Caco-2 (cell line): ENCODE measurements at regions not wholly inside any gene's neighbourhood (a gene's known extent, or its start where the extent isn't known, plus 50 kb on each side); places are given as distances from the start of the nearest gene placed in this dataset.

ENCODE experiments used
- BruUV-seq: library from RNA; stranded (reverse); fragments of 400-500 nt; replicated peaks from 2 replicates; lab custom pipeline; 2021; lab: Mats Ljungman, UMichigan
- CTCF ChIA-PET: fragments of 300-600 bp; sonication (Branson Sonifier 250); formaldehyde crosslinking; loops from one replicate; lab custom pipeline; 2022; ENCODE audit warnings: antibody characterized with exemption; lab: Charles Lee
- POLR2A ChIA-PET: fragments of 300-600 bp; sonication (Branson Sonifier 250); formaldehyde crosslinking; loops from one replicate; lab custom pipeline; 2022; ENCODE audit warnings: antibody characterized with exemption; lab: Charles Lee
- DNase-seq, 2 experiments: peaks; one replicate each; pipeline versions ENCODE4 v3.0.0 to v3.0.0-alpha.2; 2020 to 2022
- H3K27me3 ChIP-seq: replicated peaks from 2 replicates; pipeline ENCODE4 v1.6.0; 2011; ENCODE audit warnings: low read length; ENCODE audit not compliant: control insufficient read depth, insufficient read depth
- H3K36me3 ChIP-seq: 2 replicates; pipeline ENCODE4 v1.5.1; 2011; ENCODE audit warnings: low read length; ENCODE audit not compliant: control insufficient read depth, insufficient read depth
- H3K4me1 ChIP-seq: fragments of 250-450 bp; sonication (Bioruptor Pico); 2 replicates; pipeline ENCODE4 v1.5.1; 2020; ENCODE audit warnings: mild to moderate bottlenecking
- H3K4me3 ChIP-seq: 2 replicates; pipeline ENCODE4 v1.5.1; 2011; ENCODE audit warnings: low read depth, mild to moderate bottlenecking, control low read depth, low read length
- H3K9me3 ChIP-seq: fragments of 250-450 bp; sonication (Bioruptor Pico); 2 replicates; pipeline ENCODE4 v1.5.1; 2020; ENCODE audit warnings: mild to moderate bottlenecking, moderate library complexity
- H3K27ac Mint-ChIP-seq: one replicate; pipeline ENCODE4 v1.8.0; 2022; ENCODE audit warnings: mixed read lengths; ENCODE audit not compliant: unreplicated experiment
- H3K27me3 Mint-ChIP-seq: one replicate; pipeline ENCODE4 v1.8.0; 2022; ENCODE audit warnings: mixed read lengths; ENCODE audit not compliant: insufficient read depth, unreplicated experiment
- H3K36me3 Mint-ChIP-seq: one replicate; pipeline ENCODE4 v1.8.0; 2022; ENCODE audit warnings: mild to moderate bottlenecking, mixed read lengths; ENCODE audit not compliant: insufficient read depth, unreplicated experiment
- H3K4me1 Mint-ChIP-seq: one replicate; pipeline ENCODE4 v1.8.0; 2022; ENCODE audit warnings: low read depth, mixed read lengths; ENCODE audit not compliant: unreplicated experiment
- H3K4me3 Mint-ChIP-seq: one replicate; pipeline ENCODE4 v1.8.0; 2022; ENCODE audit warnings: mild to moderate bottlenecking, moderate library complexity, mixed read lengths; ENCODE audit not compliant: unreplicated experiment
- H3K9me3 Mint-ChIP-seq: one replicate; pipeline ENCODE4 v1.8.0; 2022; ENCODE audit warnings: mixed read lengths; ENCODE audit not compliant: unreplicated experiment
- CTCF ChIP-seq, 2 experiments: fragments of 200-600 bp in 1 of 2; IDR thresholded peaks; 1 replicate in 1 of 2; 2 replicates in 1 of 2; pipeline versions ENCODE4 v1.5.1 to v1.8.0; 2011 to 2022; ENCODE audit warnings: antibody characterized with exemption in 1 of 2, control low read depth in 1 of 2, inconsistent platforms in 1 of 2, low read depth in 1 of 2, low read length in 1 of 2, mild to moderate bottlenecking in 1 of 2, moderate library complexity in 1 of 2; ENCODE audit not compliant: insufficient read depth in 1 of 2, severe bottlenecking in 1 of 2, unreplicated experiment in 1 of 2
- intact Hi-C: fragments of 100-400 bp; cut with micrococcal nuclease; formaldehyde crosslinking; loops from one replicate; pipeline ENCODE4 v1.10.0; 2022; ENCODE audit not compliant: unreplicated experiment

- BruUV-seq, result no TSS peak
- Histone ChIP-seq H3K27me3 (no peaks in the 10 kb centered on the region), H3K4me3 (no peak overlapping the region), H3K4me1 (0 out of 2 replicates have a peak, but pooled peaks cover 4% of the 10 kb centered on the region), H3K9me3 (no peaks in the 10 kb centered on the region), H3K36me3 (no peaks in the 10 kb centered on the region; the same call in 1 of the 2 replicates)
- Mint-ChIP-seq H3K27me3 (no peaks in the 10 kb centered on the region), H3K4me1 (no peaks in the 10 kb centered on the region), H3K36me3 (no peaks in the 10 kb centered on the region), H3K27ac (no peak overlapping the region), H3K4me3 (no peak overlapping the region), H3K9me3 (no peaks in the 10 kb centered on the region)
- ChIA-PET CTCF (no interaction called here), POLR2A (no interaction called here)
- no peak for DNase-seq
- no peak for TF ChIP-seq CTCF (IDR thresholded peaks at IDR 0.05; ENCODE audit: insufficient read depth in 1 of 2, low read depth in 1 of 2, low read length in 1 of 2, severe bottlenecking in 1 of 2, unreplicated experiment in 1 of 2)
- intact Hi-C loops, result loop anchor here (5.0 kb wide), 1 partner anchor 522 kb away; no protein-coding TSS in a partner anchor
Measured at GRCh38 chr3:106209482-106209881, 340.7 kb upstream of the CBLB start.

GRCh38 chr3:106210923-106211322 lies 342.1 kb upstream of the CBLB start:
- no peaks in the 10 kb centered on the region for H3K9me3 Mint-ChIP-seq
- H3K27ac Mint-ChIP-seq, result no peak overlapping the region
- ChIA-PET POLR2A (no interaction called here), CTCF (no interaction called here)
- intact Hi-C loops, result no loop called here
- no peak overlapping the region for H3K4me3 Mint-ChIP-seq
- Histone ChIP-seq H3K4me3 (no peak overlapping the region), H3K27me3 (no peaks in the 10 kb centered on the region), H3K9me3 (no peaks in the 10 kb centered on the region), H3K4me1 (0 out of 2 replicates have a peak, but pooled peaks cover 4% of the 10 kb centered on the region), H3K36me3 (no peaks in the 10 kb centered on the region)
- no peaks in the 10 kb centered on the region for H3K36me3 Mint-ChIP-seq
- no peaks in the 10 kb centered on the region for H3K27me3 Mint-ChIP-seq
- no peak for DNase-seq
- H3K4me1 Mint-ChIP-seq, result no peaks in the 10 kb centered on the region
- no TSS peak for BruUV-seq
- no peak for TF ChIP-seq CTCF (IDR thresholded peaks at IDR 0.05; ENCODE audit: insufficient read depth in 1 of 2, low read depth in 1 of 2, low read length in 1 of 2, severe bottlenecking in 1 of 2, unreplicated experiment in 1 of 2)

- H3K4me3 Mint-ChIP-seq, result no peak overlapping the region
- intact Hi-C loops, result no loop called here
- no TSS peak for BruUV-seq
- ChIA-PET POLR2A (no interaction called here), CTCF (no interaction called here)
- H3K27ac Mint-ChIP-seq, result no peak overlapping the region
- Histone ChIP-seq H3K4me3 (no peak overlapping the region), H3K27me3 (no peaks in the 10 kb centered on the region), H3K4me1 (0 out of 2 replicates have a peak, but pooled peaks cover 4% of the 10 kb centered on the region), H3K9me3 (no peaks in the 10 kb centered on the region), H3K36me3 (no peaks in the 10 kb centered on the region)
- H3K36me3 Mint-ChIP-seq, result no peaks in the 10 kb centered on the region
- DNase-seq, result no peak
- TF ChIP-seq CTCF (IDR thresholded peaks at IDR 0.05; ENCODE audit: insufficient read depth in 1 of 2, low read depth in 1 of 2, low read length in 1 of 2, severe bottlenecking in 1 of 2, unreplicated experiment in 1 of 2), result no peak
- no peaks in the 10 kb centered on the region for H3K9me3 Mint-ChIP-seq
- H3K4me1 Mint-ChIP-seq, result no peaks in the 10 kb centered on the region
- H3K27me3 Mint-ChIP-seq, result no peaks in the 10 kb centered on the region
Measured at GRCh38 chr3:106212665-106213222, 343.9 kb upstream of the CBLB start.
